ENCODE measurements at regions not wholly inside any gene's neighbourhood (a gene's known extent, or its start where the extent isn't known, plus 50 kb on each side); places are given as distances from the start of the nearest gene placed in this dataset.
A peak's percentile ranks its signal among the peaks of the same experiment; 100 is the strongest.

GRCh38 chr6:29777310-29777709 lies 50.3 kb upstream of the HLA-G start:
- H3K36me3 ChIP-seq (ENCODE audit: control insufficient read depth in 2 of 2, insufficient read depth in 1 of 2, low read length in 2 of 2), result no peaks in the 10 kb centered on the region
- H3K27ac ChIP-seq (ENCODE audit: extremely low read depth, low read depth, low read length), result no peak overlapping the region
- TF ChIP-seq ZNF112 (tag by site-specific recombination; IDR thresholded peaks at IDR 0.05), result no peak
- TF ChIP-seq ZEB2 (tag by site-specific recombination; IDR thresholded peaks at IDR 0.05), result no peak
- TF ChIP-seq ZNF558 (tag by site-specific recombination; IDR thresholded peaks at IDR 0.05), result no peak
- no peak for TF ChIP-seq ZNF133 (tag by site-specific recombination; IDR thresholded peaks at IDR 0.05)
- no peak for TF ChIP-seq ZBTB6 (tag by site-specific recombination; IDR thresholded peaks at IDR 0.05)
- no peak for TF ChIP-seq ZNF266 (tag by site-specific recombination; IDR thresholded peaks at IDR 0.05; ENCODE audit: low read depth)
- TF ChIP-seq ZFHX2 (tag by site-specific recombination; conservative IDR thresholded peaks at IDR 0.05), result 0 out of 2 replicates have a peak, but pooled peaks have one; percentile 20
- TF ChIP-seq ZNF544 (tag by site-specific recombination; IDR thresholded peaks at IDR 0.05), result no peak
- ChIA-PET CTCF (no interaction called here), POLR2A (no interaction called here)
- H3K4me1 ChIP-seq (ENCODE audit: control insufficient read depth, insufficient read depth, low read length), result no peaks in the 10 kb centered on the region
- H3K9me3 ChIP-seq (ENCODE audit: control insufficient read depth, insufficient read depth, low read depth, low read length), result no peaks in the 10 kb centered on the region
- H3K4me3 ChIP-seq (ENCODE audit: low read depth, low read length), result no peak overlapping the region
